Neuronal stem cell (in vitro differentiated cells): ENCODE measurements at regions not wholly inside any gene's neighbourhood (a gene's known extent, or its start where the extent isn't known, plus 50 kb on each side); places are given as distances from the start of the nearest gene placed in this dataset.
A peak's percentile ranks its signal among the peaks of the same experiment; 100 is the strongest.

Source experiments
- DNase-seq: peaks from one replicate; pipeline ENCODE4 v3.0.0-alpha.2; 2013; ENCODE audit warnings: low spot score
- H2AFZ ChIP-seq: one replicate; pipeline ENCODE4 v1.6.1; 2013; ENCODE audit warnings: mild to moderate bottlenecking, low read length, inconsistent platforms
- H2AK5ac ChIP-seq: 2 replicates; pipeline ENCODE4 v1.6.1; 2013; ENCODE audit warnings: low read depth, mild to moderate bottlenecking, inconsistent platforms, low read length, moderate library complexity, mixed read lengths
- H2BK120ac ChIP-seq: 2 replicates; pipeline ENCODE4 v1.6.1; 2013; ENCODE audit warnings: low read depth, mild to moderate bottlenecking, inconsistent platforms, low read length, moderate library complexity, mixed read lengths
- H2BK12ac ChIP-seq: one replicate; pipeline ENCODE4 v1.6.1; 2013; ENCODE audit warnings: low read length, inconsistent platforms
- H2BK15ac ChIP-seq: 2 replicates; pipeline ENCODE4 v1.6.1; 2013; ENCODE audit warnings: mild to moderate bottlenecking, low read length, inconsistent platforms, mixed read lengths
- H2BK5ac ChIP-seq: one replicate; pipeline ENCODE4 v1.6.1; 2013; ENCODE audit warnings: inconsistent platforms, mild to moderate bottlenecking, low read length, moderate library complexity
- H3K14ac ChIP-seq: one replicate; pipeline ENCODE4 v1.6.1; 2013; ENCODE audit warnings: low read length, inconsistent platforms
- H3K18ac ChIP-seq: 2 replicates; pipeline ENCODE4 v1.6.1; 2013; ENCODE audit warnings: low read length, inconsistent platforms
- H3K23ac ChIP-seq: 2 replicates; pipeline ENCODE4 v1.6.1; 2013; ENCODE audit warnings: low read depth, mild to moderate bottlenecking, mixed read lengths, low read length, inconsistent platforms; ENCODE audit not compliant: poor library complexity
- H3K27ac ChIP-seq: replicated peaks from 3 replicates; pipeline ENCODE4 v1.5.1; 2013; ENCODE audit warnings: low read length, inconsistent platforms
- H3K27me3 ChIP-seq, 3 experiments: 2 replicates each; pipeline ENCODE4 v1.6.1; 2013; ENCODE audit warnings: low read length in 3 of 3, mild to moderate bottlenecking in 2 of 3, inconsistent platforms in 1 of 3, low read depth in 1 of 3, mixed read lengths in 1 of 3, moderate library complexity in 1 of 3; ENCODE audit not compliant: control insufficient read depth in 3 of 3, insufficient read depth in 3 of 3
- H3K36me3 ChIP-seq, 2 donors: replicated peaks in 1 of 2; 2 replicates each; pipeline ENCODE4 v1.6.1; 2013; ENCODE audit warnings: low read length in 2 of 2; ENCODE audit not compliant: control insufficient read depth in 2 of 2, insufficient read depth in 2 of 2
- H3K4ac ChIP-seq: 2 replicates; pipeline ENCODE4 v1.6.1; 2013; ENCODE audit warnings: inconsistent platforms, mild to moderate bottlenecking, low read length, moderate library complexity
- H3K4me1 ChIP-seq, 2 donors: 1 replicate in 1 of 2; 2 replicates in 1 of 2; pipeline ENCODE4 v1.6.1; 2013; ENCODE audit warnings: low read length in 2 of 2, low read depth in 1 of 2; ENCODE audit not compliant: control insufficient read depth in 2 of 2, insufficient read depth in 1 of 2
- H3K4me2 ChIP-seq: one replicate; pipeline ENCODE4 v1.6.1; 2013; ENCODE audit warnings: mild to moderate bottlenecking, low read length, inconsistent platforms; ENCODE audit not compliant: insufficient read depth, poor library complexity, severe bottlenecking
- H3K4me3 ChIP-seq, 2 donors: 2 replicates each; pipeline ENCODE4 v1.5.1; 2013; ENCODE audit warnings: low read length in 2 of 2, mild to moderate bottlenecking in 2 of 2, inconsistent platforms in 1 of 2, moderate library complexity in 1 of 2
- H3K79me1 ChIP-seq: one replicate; pipeline ENCODE4 v1.6.1; 2013; ENCODE audit warnings: low read depth, mild to moderate bottlenecking, inconsistent platforms, low read length, moderate library complexity
- H3K9ac ChIP-seq: one replicate; pipeline ENCODE4 v1.6.1; 2013; ENCODE audit warnings: mild to moderate bottlenecking, low read depth, low read length, inconsistent platforms; ENCODE audit not compliant: poor library complexity
- H3K9me3 ChIP-seq, 2 donors: replicated peaks in 1 of 2; 2 replicates each; pipeline versions ENCODE3 to v1.6.1; 2013; ENCODE audit warnings: low read length in 2 of 2, mild to moderate bottlenecking in 2 of 2, inconsistent platforms in 1 of 2, low read depth in 1 of 2, mixed read lengths in 1 of 2, moderate library complexity in 1 of 2; ENCODE audit not compliant: control insufficient read depth in 2 of 2, insufficient read depth in 1 of 2
- H4K8ac ChIP-seq: one replicate; pipeline ENCODE4 v1.6.1; 2013; ENCODE audit warnings: low read depth, mild to moderate bottlenecking, inconsistent platforms, low read length, moderate library complexity
- H4K91ac ChIP-seq: one replicate; pipeline ENCODE4 v1.6.1; 2013; ENCODE audit warnings: low read length, low read depth, mild to moderate bottlenecking, inconsistent platforms; ENCODE audit not compliant: poor library complexity
- WGBS, 2 donors: extraction: QIAGEN DNeasy Blood & Tissue Kit; methylation state at CpG; one replicate each; pipeline ENCODE4 v1.1.7; 2013; ENCODE audit warnings: missing lambda C conversion rate in 2 of 2, mixed read lengths in 1 of 2; ENCODE audit not compliant: insufficient read length in 2 of 2, insufficient replicate concordance in 1 of 2; ENCODE audit errors: extremely low coverage in 2 of 2; 5-methylcytosine and 5-hydroxymethylcytosine counted together

- no peak overlapping the region for H3K27ac ChIP-seq
- no peak overlapping the region for H2AFZ ChIP-seq
- no peaks in the 10 kb centered on the region for H3K9me3 ChIP-seq
- H3K9ac ChIP-seq: no peak overlapping the region
- H3K79me1 ChIP-seq: no peaks in the 10 kb centered on the region
- H3K36me3 ChIP-seq: no peaks in the 10 kb centered on the region
- no peak overlapping the region for H3K18ac ChIP-seq
- no CpG with 5 or more reads among the region's 6 CpGs for WGBS, 2 donors
- no peak overlapping the region for H2BK15ac ChIP-seq
- no peak for DNase-seq
- no peak overlapping the region for H2BK120ac ChIP-seq
- H2AK5ac ChIP-seq: no peak overlapping the region
- no peaks in the 10 kb centered on the region for H3K4me1 ChIP-seq
- H2BK5ac ChIP-seq: no peak overlapping the region
- no peak overlapping the region for H3K4me3 ChIP-seq
- no peak overlapping the region for H4K8ac ChIP-seq
- no peak overlapping the region for H3K14ac ChIP-seq
- no peak overlapping the region for H4K91ac ChIP-seq
- no peak overlapping the region for H3K23ac ChIP-seq
- H3K27me3 ChIP-seq: peaks cover 0 to 37% (median 2%) of the 10 kb centered on the region in 3 experiments
- no peak overlapping the region for H3K4ac ChIP-seq
- H3K4me2 ChIP-seq: no peak overlapping the region
- H2BK12ac ChIP-seq: no peak overlapping the region
These were observed 305.8 kb downstream of the TFAP2C start for GRCh38 chr20:56934888-56935287.

- Histone ChIP-seq H4K91ac (no peak overlapping the region), H3K9ac (no peak overlapping the region), H2AFZ (no peak overlapping the region), H3K27me3 (peaks cover 0 to 38% (median 10%) of the 10 kb centered on the region in 3 experiments), H2BK5ac (no peak overlapping the region), H3K9me3 (no peaks in the 10 kb centered on the region), H3K27ac (no peak overlapping the region), H3K4ac (no peak overlapping the region), H3K18ac (no peak overlapping the region), H2BK15ac (no peak overlapping the region), H3K4me3 (no peak overlapping the region), H3K23ac (no peak overlapping the region), H4K8ac (no peak overlapping the region), H3K36me3 (no peaks in the 10 kb centered on the region), H2BK12ac (no peak overlapping the region), H3K14ac (no peak overlapping the region), H3K4me2 (no peak overlapping the region), H3K4me1 (no peaks in the 10 kb centered on the region), H3K79me1 (no peaks in the 10 kb centered on the region), H2AK5ac (no peak overlapping the region), H2BK120ac (no peak overlapping the region)
- no peak for DNase-seq
These were observed 311.4 kb downstream of the TFAP2C start for GRCh38 chr20:56940466-56940865.

GRCh38 chr20:56941101-56941686 is 312.1 kb downstream of the TFAP2C start:
- WGBS, 2 donors: no CpG with 5 or more reads among the region's 8 CpGs
- Histone ChIP-seq H3K18ac (peak overlapping the region; percentile 33), H2AFZ (no peak overlapping the region), H2BK12ac (no peak overlapping the region), H3K14ac (no peak overlapping the region), H3K4me1 (no peaks in the 10 kb centered on the region), H3K9ac (no peak overlapping the region), H3K79me1 (no peaks in the 10 kb centered on the region), H2BK5ac (no peak overlapping the region), H3K27me3 (peaks cover 0 to 41% (median 12%) of the 10 kb centered on the region in 3 experiments), H4K91ac (no peak overlapping the region), H3K4me3 (peak overlapping the region in 1 of 2 donors; percentile 36), H3K4me2 (no peak overlapping the region), H3K27ac (no peak overlapping the region), H2BK15ac (no peak overlapping the region), H4K8ac (no peak overlapping the region), H3K4ac (no peak overlapping the region), H3K36me3 (no peaks in the 10 kb centered on the region), H3K9me3 (no peaks in the 10 kb centered on the region), H2BK120ac (no peak overlapping the region), H2AK5ac (no peak overlapping the region), H3K23ac (no peak overlapping the region)
- no peak for DNase-seq

- Histone ChIP-seq H3K4me2 (no peak overlapping the region), H3K27me3 (peaks cover 0 to 51% (median 18%) of the 10 kb centered on the region in 3 experiments), H3K79me1 (no peaks in the 10 kb centered on the region), H3K23ac (no peak overlapping the region), H3K9me3 (no peaks in the 10 kb centered on the region), H3K4ac (no peak overlapping the region), H3K4me3 (no peak overlapping the region), H3K14ac (no peak overlapping the region), H3K18ac (no peak overlapping the region), H2BK120ac (no peak overlapping the region), H3K36me3 (no peaks in the 10 kb centered on the region), H2BK5ac (no peak overlapping the region), H2BK12ac (no peak overlapping the region), H2AFZ (no peak overlapping the region), H4K8ac (no peak overlapping the region), H3K9ac (no peak overlapping the region), H2BK15ac (no peak overlapping the region), H4K91ac (no peak overlapping the region), H3K27ac (no peak overlapping the region), H3K4me1 (no peaks in the 10 kb centered on the region), H2AK5ac (no peak overlapping the region)
- WGBS, 2 donors: no CpG with 5 or more reads among the region's 17 CpGs
- DNase-seq: no peak
These were observed 315.1 kb downstream of the TFAP2C start for GRCh38 chr20:56943946-56944945.
